ENCODE measurements at regions not wholly inside any gene's neighbourhood (a gene's known extent, or its start where the extent isn't known, plus 50 kb on each side); places are given as distances from the start of the nearest gene placed in this dataset.

DNA sequence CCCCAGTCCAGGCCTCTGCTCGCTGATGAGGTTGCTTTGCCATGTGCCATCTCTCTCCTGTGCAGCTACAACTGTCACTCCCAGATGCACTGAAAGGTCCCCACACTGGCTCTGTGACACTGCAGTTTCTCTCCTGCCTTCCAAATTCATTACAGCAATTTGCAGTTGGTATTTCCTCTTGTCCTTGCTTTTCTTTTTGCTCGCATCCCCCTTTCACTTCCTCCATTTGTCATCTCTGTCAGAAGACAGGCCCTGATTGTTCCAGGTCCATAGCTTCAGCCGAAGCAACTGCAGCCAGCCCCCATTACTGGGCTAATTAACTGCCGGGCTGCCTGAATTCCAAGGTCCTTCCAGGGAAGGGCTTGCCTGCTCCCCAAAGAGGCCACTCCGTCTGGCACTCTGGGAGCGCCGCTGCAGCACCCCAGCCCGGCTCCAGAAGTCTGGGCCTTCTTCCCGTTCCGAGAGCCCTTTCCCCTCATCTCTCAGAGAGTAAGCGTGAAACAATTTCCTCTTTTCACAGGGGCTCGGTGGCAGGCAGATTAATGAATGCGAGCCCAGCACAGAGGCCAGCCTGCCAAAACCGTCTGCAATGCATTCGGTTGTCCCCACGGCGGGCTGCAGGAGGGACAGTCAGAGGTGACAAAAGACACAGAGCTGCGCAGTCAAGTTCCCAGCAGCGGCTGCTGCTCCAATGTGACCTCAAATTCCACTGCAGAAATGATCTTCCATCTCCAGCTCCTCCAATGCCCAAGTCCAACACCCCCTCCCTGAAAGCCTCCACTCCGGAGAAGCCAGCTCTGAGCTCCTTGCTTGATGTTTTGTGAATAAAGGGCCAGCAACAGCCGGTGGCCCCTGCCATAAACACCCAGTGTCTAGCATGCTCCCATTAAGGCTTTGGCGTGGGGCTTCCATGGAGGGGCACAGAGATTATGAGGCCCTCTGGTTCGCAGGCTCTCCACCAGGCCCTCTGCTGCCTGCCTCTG lies 279.4 kb upstream of the HABP2 start:
- TF ChIP-seq, protein P1, sequence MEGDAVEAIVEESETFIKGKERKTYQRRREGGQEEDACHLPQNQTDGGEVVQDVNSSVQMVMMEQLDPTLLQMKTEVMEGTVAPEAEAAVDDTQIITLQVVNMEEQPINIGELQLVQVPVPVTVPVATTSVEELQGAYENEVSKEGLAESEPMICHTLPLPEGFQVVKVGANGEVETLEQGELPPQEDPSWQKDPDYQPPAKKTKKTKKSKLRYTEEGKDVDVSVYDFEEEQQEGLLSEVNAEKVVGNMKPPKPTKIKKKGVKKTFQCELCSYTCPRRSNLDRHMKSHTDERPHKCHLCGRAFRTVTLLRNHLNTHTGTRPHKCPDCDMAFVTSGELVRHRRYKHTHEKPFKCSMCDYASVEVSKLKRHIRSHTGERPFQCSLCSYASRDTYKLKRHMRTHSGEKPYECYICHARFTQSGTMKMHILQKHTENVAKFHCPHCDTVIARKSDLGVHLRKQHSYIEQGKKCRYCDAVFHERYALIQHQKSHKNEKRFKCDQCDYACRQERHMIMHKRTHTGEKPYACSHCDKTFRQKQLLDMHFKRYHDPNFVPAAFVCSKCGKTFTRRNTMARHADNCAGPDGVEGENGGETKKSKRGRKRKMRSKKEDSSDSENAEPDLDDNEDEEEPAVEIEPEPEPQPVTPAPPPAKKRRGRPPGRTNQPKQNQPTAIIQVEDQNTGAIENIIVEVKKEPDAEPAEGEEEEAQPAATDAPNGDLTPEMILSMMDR (IDR thresholded peaks at IDR 0.05; ENCODE audit: low read length) = no peak
- TF ChIP-seq EZH2 (IDR thresholded peaks at IDR 0.05; ENCODE audit: borderline replicate concordance, low read length) = no peak

Measured in OCI-LY1 (cell line).